RWPE1 (cell line): ENCODE measurements at regions not wholly inside any gene's neighbourhood (a gene's known extent, or its start where the extent isn't known, plus 50 kb on each side); places are given as distances from the start of the nearest gene placed in this dataset.

ENCODE experiments used
- CTCF ChIA-PET: fragments of 350-600 bp; sonication (Branson Sonifier 250); formaldehyde crosslinking; extraction: SDS; loops from one replicate; lab custom pipeline; 2021; lab: Yijun Ruan, JAX
- POLR2A ChIA-PET: fragments of 400-600 bp; formaldehyde crosslinking; extraction: SDS; loops from one replicate; lab custom pipeline; 2020; ENCODE audit warnings: antibody characterized with exemption; ENCODE audit not compliant: low non-redundant PET; lab: Yijun Ruan, JAX
- DNase-seq: peaks from one replicate; pipeline ENCODE4 v3.0.0; 2012; ENCODE audit warnings: low spot score
- H3K27ac ChIP-seq: fragments of 450-650 bp; 2 replicates; pipeline ENCODE4 v1.5.1; 2017
- TF ChIP-seq, protein P1 (sequence below): fragments of 450-650 bp; conservative IDR thresholded peaks from 2 replicates; pipeline ENCODE4 v1.5.1; 2017; ENCODE audit warnings: low read depth, mild to moderate bottlenecking

DNA sequence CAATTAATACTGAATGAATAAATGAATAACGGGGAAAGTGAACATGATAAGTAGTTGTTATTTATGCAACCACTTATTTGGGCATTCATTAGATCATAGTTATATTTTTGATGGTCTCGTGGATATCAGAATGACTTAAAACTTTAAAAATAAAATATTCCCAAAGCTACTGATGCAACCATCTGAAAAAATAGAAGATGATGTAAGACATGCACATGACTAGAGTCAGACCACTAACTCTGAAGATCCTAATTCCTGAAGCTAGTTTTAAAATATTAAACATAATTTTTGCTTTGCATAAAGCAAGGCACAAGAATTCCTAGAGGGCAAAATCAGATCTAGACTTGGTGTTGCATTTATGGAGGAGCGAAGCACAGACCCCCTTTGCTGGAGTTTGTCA is 616.1 kb downstream of the IRS1 start:
- no peak overlapping the region for H3K27ac ChIP-seq
- POLR2A ChIA-PET, result no interaction called here
- DNase-seq, result no peak
- CTCF ChIA-PET, result interaction anchor here (0.7 kb wide), 1 partner anchor 780 kb away, joined by 8 read pairs; no protein-coding TSS in a partner anchor
- TF ChIP-seq, protein P1, sequence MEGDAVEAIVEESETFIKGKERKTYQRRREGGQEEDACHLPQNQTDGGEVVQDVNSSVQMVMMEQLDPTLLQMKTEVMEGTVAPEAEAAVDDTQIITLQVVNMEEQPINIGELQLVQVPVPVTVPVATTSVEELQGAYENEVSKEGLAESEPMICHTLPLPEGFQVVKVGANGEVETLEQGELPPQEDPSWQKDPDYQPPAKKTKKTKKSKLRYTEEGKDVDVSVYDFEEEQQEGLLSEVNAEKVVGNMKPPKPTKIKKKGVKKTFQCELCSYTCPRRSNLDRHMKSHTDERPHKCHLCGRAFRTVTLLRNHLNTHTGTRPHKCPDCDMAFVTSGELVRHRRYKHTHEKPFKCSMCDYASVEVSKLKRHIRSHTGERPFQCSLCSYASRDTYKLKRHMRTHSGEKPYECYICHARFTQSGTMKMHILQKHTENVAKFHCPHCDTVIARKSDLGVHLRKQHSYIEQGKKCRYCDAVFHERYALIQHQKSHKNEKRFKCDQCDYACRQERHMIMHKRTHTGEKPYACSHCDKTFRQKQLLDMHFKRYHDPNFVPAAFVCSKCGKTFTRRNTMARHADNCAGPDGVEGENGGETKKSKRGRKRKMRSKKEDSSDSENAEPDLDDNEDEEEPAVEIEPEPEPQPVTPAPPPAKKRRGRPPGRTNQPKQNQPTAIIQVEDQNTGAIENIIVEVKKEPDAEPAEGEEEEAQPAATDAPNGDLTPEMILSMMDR, result no peak

DNA sequence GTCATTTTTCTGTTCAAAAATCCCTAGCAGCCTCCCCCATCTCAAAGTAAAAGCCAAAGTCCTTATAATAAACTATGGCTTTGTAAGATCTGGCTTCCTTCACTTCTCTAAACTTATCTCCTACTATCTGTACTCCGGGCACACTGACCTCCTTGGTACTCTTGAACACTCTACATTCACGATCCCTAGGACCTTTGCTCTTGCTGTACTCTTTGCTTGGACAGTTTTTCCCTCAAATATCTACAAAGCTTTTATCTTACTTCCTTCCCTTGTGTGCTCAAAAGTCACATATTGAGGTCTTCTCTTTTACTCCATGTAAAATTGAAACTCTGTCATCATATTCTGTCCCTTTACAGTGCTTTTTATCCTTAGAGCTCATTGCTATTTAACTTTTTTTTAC is 616.6 kb downstream of the IRS1 start:
- no peak overlapping the region for H3K27ac ChIP-seq
- TF ChIP-seq, protein P1, result no peak
- CTCF ChIA-PET, result interaction anchor here (0.7 kb wide), 1 partner anchor 780 kb away, joined by 8 read pairs; no protein-coding TSS in a partner anchor
- POLR2A ChIA-PET, result no interaction called here
- DNase-seq, result no peak

DNA sequence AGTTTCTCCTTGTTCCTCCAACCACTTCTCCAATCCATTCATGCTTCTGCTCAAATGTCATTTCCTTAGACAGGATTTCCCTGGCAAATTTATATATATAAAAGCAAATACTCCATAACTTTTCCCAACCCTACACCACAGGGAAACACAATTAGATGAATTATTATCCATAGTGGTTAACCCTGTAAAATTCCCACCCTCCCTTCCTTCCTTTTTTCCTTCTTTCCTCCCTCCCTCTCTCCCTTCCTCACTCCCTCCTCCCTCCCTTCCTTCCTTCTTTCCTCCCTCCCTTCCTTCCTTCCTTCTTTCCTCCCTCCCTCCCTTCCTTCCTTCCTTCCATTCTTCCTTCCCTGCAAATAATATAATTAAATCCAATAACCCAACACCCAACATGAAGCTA is 617.7 kb downstream of the IRS1 start:
- DNase-seq, result no peak
- CTCF ChIA-PET, result no interaction called here
- POLR2A ChIA-PET, result no interaction called here
- TF ChIP-seq, protein P1, result no peak
- H3K27ac ChIP-seq, result no peak overlapping the region

DNA sequence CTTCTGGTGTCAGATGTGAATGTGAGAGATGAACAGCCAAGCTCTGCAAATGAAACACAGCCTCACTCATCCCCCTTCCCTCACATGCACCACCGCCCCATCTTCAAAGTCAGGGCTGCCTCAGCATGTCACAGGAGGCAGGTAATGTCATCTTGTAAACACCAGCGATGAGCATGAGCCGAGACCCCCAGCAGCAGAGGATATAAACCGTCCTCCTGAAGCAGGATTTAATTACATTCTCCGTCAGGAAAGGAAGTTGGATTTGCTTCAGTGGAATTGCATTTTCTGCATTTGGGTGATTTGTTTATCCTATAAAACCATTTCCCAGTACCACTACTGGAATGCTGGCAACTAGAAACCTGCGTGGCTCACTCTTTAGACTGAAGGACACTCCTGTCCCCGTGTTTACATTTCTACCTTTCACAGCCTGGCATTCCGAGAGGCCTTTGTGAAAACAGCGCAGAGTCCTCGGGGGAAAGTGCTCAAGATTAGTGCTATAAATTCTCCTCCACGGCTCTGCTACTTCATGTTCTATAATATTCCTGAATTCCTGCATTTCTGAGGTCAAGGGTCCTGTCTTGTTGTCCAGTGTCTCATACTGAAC is 619.2 kb downstream of the IRS1 start:
- H3K27ac ChIP-seq, result no peak overlapping the region
- ChIA-PET CTCF (no interaction called here), POLR2A (no interaction called here)
- no peak for DNase-seq
- TF ChIP-seq, protein P1, result no peak

DNA sequence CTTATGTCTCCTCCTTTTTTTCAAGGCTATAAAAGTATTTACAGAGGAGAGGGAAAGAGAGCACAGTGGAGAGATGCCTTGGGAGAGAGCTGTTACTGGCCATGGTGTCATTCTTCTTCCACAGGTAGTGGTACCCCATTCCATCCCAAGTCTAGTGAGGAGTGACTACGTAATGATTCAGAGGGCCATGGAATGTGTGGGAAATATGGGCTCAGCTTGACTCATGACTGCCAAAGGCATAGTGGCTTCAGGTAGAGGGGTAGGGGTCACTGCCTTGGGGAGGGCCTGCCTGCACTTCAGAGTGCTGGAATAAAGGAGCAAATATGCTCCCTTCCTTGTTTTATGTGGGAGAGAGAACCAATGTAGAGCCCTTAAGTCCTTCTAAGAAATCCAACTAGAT is 620.6 kb downstream of the IRS1 start:
- TF ChIP-seq, protein P1, result no peak
- peak; percentile 38 for DNase-seq
- ChIA-PET CTCF (no interaction called here), POLR2A (no interaction called here)
- H3K27ac ChIP-seq, result no peak overlapping the region

DNA sequence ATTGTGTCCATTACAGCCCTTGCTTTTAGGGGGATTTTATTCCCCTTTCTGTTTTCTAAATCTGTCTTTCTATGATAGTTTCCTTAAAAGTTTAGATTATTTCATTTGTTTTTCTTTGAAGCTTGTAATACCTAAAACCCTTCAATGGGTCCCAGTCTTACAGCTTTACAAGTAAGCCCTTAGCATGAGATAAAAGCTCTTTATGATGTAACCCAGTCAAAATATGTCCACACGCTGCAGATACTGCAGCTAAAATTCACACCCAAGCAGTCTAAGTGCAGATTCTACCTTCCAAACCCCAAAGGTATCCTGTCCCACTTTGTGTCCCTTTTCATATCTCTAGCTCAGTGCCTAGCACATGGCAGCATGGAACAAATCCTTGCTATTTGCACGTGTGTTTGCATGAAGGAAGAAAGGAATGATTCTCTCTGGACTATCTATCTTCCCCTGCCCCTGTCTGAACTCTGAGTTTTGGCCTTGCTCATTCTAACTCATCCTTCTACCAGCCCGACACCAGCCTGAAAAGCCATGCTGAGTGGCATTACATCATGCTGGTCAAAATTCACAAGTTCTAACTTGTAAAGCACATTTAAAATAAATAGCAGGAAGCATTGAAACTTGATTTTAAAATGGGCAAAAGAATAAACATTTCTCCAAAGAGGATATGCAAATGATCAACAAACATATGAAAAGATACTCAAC is 623.2 kb downstream of the IRS1 start:
- TF ChIP-seq, protein P1, result no peak
- no peak for DNase-seq
- H3K27ac ChIP-seq, result no peak overlapping the region
- ChIA-PET CTCF (interaction anchor here (0.5 kb wide), 1 partner anchor 622 kb away, joined by 3 read pairs; no protein-coding TSS in a partner anchor), POLR2A (no interaction called here)
